Fibroblast of skin of right quadriceps (primary cell): ENCODE measurements at regions not wholly inside any gene's neighbourhood (a gene's known extent, or its start where the extent isn't known, plus 50 kb on each side); places are given as distances from the start of the nearest gene placed in this dataset.

Experiments used
- DNase-seq: peaks from one replicate; pipeline ENCODE4 v3.0.0-alpha.2; 2013

- DNase-seq = peak; percentile 99
These were observed 2020.1 kb upstream of the PCDH20 start for GRCh38 chr13:63435667-63436324.

- peak; percentile 45 for DNase-seq
These were observed 2018.0 kb upstream of the PCDH20 start for GRCh38 chr13:63433546-63434150.

GRCh38 chr13:63427170-63427569 lies 2011.5 kb upstream of the PCDH20 start:
- no peak for DNase-seq

GRCh38 chr13:63425131-63425530 lies 2009.5 kb upstream of the PCDH20 start:
- peak; percentile 34 for DNase-seq

- DNase-seq = no peak
These were observed 2005.5 kb upstream of the PCDH20 start for GRCh38 chr13:63421123-63421522.

GRCh38 chr13:63420685-63421084 lies 2005.0 kb upstream of the PCDH20 start:
- no peak for DNase-seq

- DNase-seq = no peak
These were observed 1998.6 kb upstream of the PCDH20 start for GRCh38 chr13:63414247-63414646.

- DNase-seq = peak; percentile 18
These were observed 1994.2 kb upstream of the PCDH20 start for GRCh38 chr13:63409791-63410351.

- peak; percentile 39 for DNase-seq
These were observed 1992.9 kb upstream of the PCDH20 start for GRCh38 chr13:63408331-63409189.

- no peak for DNase-seq
These were observed 1988.1 kb upstream of the PCDH20 start for GRCh38 chr13:63403733-63404132.

GRCh38 chr13:63396746-63397145 lies 1981.1 kb upstream of the PCDH20 start:
- DNase-seq = no peak

GRCh38 chr13:63393112-63393511 lies 1977.5 kb upstream of the PCDH20 start:
- no peak for DNase-seq

GRCh38 chr13:63389756-63390155 lies 1974.1 kb upstream of the PCDH20 start:
- DNase-seq = no peak

GRCh38 chr13:63381078-63381859 lies 1965.6 kb upstream of the PCDH20 start:
- DNase-seq = peak; percentile 3

- DNase-seq = no peak
These were observed 1962.3 kb upstream of the PCDH20 start for GRCh38 chr13:63377986-63378385.

- DNase-seq = no peak
These were observed 1954.5 kb upstream of the PCDH20 start for GRCh38 chr13:63370101-63370500.

GRCh38 chr13:63367522-63368198 lies 1952.0 kb upstream of the PCDH20 start:
- DNase-seq = no peak

GRCh38 chr13:63364159-63364558 lies 1948.5 kb upstream of the PCDH20 start:
- DNase-seq = no peak

GRCh38 chr13:63351533-63351932 lies 1935.9 kb upstream of the PCDH20 start:
- no peak for DNase-seq

- no peak for DNase-seq
These were observed 1935.4 kb upstream of the PCDH20 start for GRCh38 chr13:63351081-63351480.

GRCh38 chr13:63345835-63346234 lies 1930.2 kb upstream of the PCDH20 start:
- no peak for DNase-seq

GRCh38 chr13:63344711-63345110 lies 1929.1 kb upstream of the PCDH20 start:
- no peak for DNase-seq
